Endothelial cell of umbilical vein (primary cell): ENCODE measurements at regions not wholly inside any gene's neighbourhood (a gene's known extent, or its start where the extent isn't known, plus 50 kb on each side); places are given as distances from the start of the nearest gene placed in this dataset.

ENCODE experiments used
- BruUV-seq: library from RNA; stranded (reverse); fragments of 400-500 nt; replicated peaks from 2 replicates; lab custom pipeline; 2021; lab: Mats Ljungman, UMichigan
- CTCF ChIA-PET: fragments of 300-600, 350-600 bp; sonication (Branson Sonifier 250); formaldehyde crosslinking; loops from one replicate; lab custom pipeline; 2021; ENCODE audit warnings: antibody characterized with exemption, inconsistent platforms; lab: Charles Lee
- POLR2A ChIA-PET: fragments of 300-600, 350-600 bp; sonication (Branson Sonifier 250); formaldehyde crosslinking; loops from one replicate; lab custom pipeline; 2021; ENCODE audit warnings: antibody characterized with exemption, inconsistent platforms; lab: Charles Lee
- DNase-seq: peaks from one replicate; pipeline ENCODE4 v3.0.0-alpha.2; 2011; ENCODE audit warnings: low read depth, low spot score
- FAIRE-seq: peaks from 2 replicates; lab custom pipeline; 2011; peaks lifted over from hg19 to GRCh38; lab: Jason Lieb, UNC
- H2AFZ ChIP-seq: 2 replicates; pipeline ENCODE4 v1.6.0; 2012; ENCODE audit warnings: low read depth, low read length, control low read depth, inconsistent platforms
- H3K27ac ChIP-seq: 2 replicates; pipeline ENCODE4 v1.5.1; 2011; ENCODE audit warnings: low read depth, mild to moderate bottlenecking, control low read depth, low read length, moderate library complexity; ENCODE audit not compliant: insufficient read depth
- H3K27me3 ChIP-seq, 2 experiments: 2 replicates each; pipeline versions ENCODE4 v1.6.0 to v1.6.1; 2011; ENCODE audit warnings: low read length in 2 of 2, mixed read lengths in 1 of 2; ENCODE audit not compliant: control insufficient read depth in 2 of 2, insufficient read depth in 2 of 2
- H3K36me3 ChIP-seq, 2 experiments: 2 replicates in 1 of 2; 3 replicates in 1 of 2; pipeline ENCODE4 v1.5.1; 2011; ENCODE audit warnings: low read length in 2 of 2, mild to moderate bottlenecking in 1 of 2, moderate library complexity in 1 of 2; ENCODE audit not compliant: control insufficient read depth in 2 of 2, insufficient read depth in 2 of 2; ENCODE audit errors: extremely low read depth in 1 of 2
- H3K4me1 ChIP-seq: 3 replicates; pipeline ENCODE4 v1.5.1; 2011; ENCODE audit warnings: mild to moderate bottlenecking, low read length; ENCODE audit not compliant: control insufficient read depth, insufficient read depth; ENCODE audit errors: extremely low read depth
- H3K4me2 ChIP-seq: 2 replicates; pipeline ENCODE4 v1.6.1; 2011; ENCODE audit warnings: low read length, control low read depth, mixed read lengths; ENCODE audit not compliant: insufficient read depth
- H3K4me3 ChIP-seq, 3 experiments: fragments of 200-600 bp in 1 of 3; sonication (generic), shearing (Covaris generic) in 1 of 3; replicated peaks in 1 of 3; 2 replicates each; pipeline ENCODE4 v1.5.1; 2011 to 2016; ENCODE audit warnings: control low read depth in 3 of 3, low read length in 3 of 3, mild to moderate bottlenecking in 2 of 3, inconsistent platforms in 1 of 3, low read depth in 1 of 3, moderate library complexity in 1 of 3; ENCODE audit not compliant: insufficient read depth in 1 of 3
- H3K79me2 ChIP-seq: 2 replicates; pipeline ENCODE4 v1.6.0; 2012; ENCODE audit warnings: low read length, inconsistent platforms; ENCODE audit not compliant: control insufficient read depth, insufficient read depth
- H3K9ac ChIP-seq: replicated peaks from 2 replicates; pipeline ENCODE3; 2011; ENCODE audit warnings: low read length, control low read depth; ENCODE audit not compliant: insufficient read depth; ENCODE audit errors: extremely low read depth
- H3K9me1 ChIP-seq: replicated peaks from 3 replicates; pipeline ENCODE4 v1.6.0; 2011; ENCODE audit warnings: mild to moderate bottlenecking, low read length; ENCODE audit not compliant: control insufficient read depth, insufficient read depth; ENCODE audit errors: extremely low read depth
- H3K9me3 ChIP-seq: replicated peaks from 2 replicates; pipeline ENCODE4 v1.5.1; 2012; ENCODE audit warnings: low read length, inconsistent platforms; ENCODE audit not compliant: control insufficient read depth, insufficient read depth
- H4K20me1 ChIP-seq: replicated peaks from 2 replicates; pipeline ENCODE3; 2011; ENCODE audit warnings: mild to moderate bottlenecking, low read length; ENCODE audit not compliant: control insufficient read depth, insufficient read depth; ENCODE audit errors: extremely low read depth
- EZH2 ChIP-seq: IDR thresholded peaks from 2 replicates; pipeline ENCODE4 v1.6.1; 2012; ENCODE audit warnings: borderline replicate concordance, low read depth, mild to moderate bottlenecking, moderate library complexity, low read length, inconsistent platforms; ENCODE audit not compliant: severe bottlenecking
- FOS ChIP-seq: IDR thresholded peaks from 2 replicates; pipeline ENCODE4 v1.6.1; 2011; ENCODE audit warnings: mild to moderate bottlenecking, low read length, moderate library complexity, borderline replicate concordance; ENCODE audit not compliant: insufficient read depth
- GATA2 ChIP-seq: IDR thresholded peaks from 2 replicates; pipeline ENCODE4 v1.7.0; 2011; ENCODE audit warnings: low read depth, mild to moderate bottlenecking, moderate library complexity, mixed read lengths, low read length; ENCODE audit not compliant: insufficient read length, insufficient read depth
- JUN ChIP-seq: IDR thresholded peaks from 2 replicates; pipeline ENCODE4 v1.6.1; 2011; ENCODE audit warnings: borderline replicate concordance, low read depth; ENCODE audit not compliant: insufficient read length, insufficient read depth
- MYC ChIP-seq: IDR thresholded peaks from one replicate; pipeline ENCODE4 v1.6.1; 2011; ENCODE audit warnings: mild to moderate bottlenecking, low read depth, low read length
- POLR2A ChIP-seq: IDR thresholded peaks from 2 replicates; pipeline ENCODE4 v1.6.1; 2012; ENCODE audit warnings: low read depth, mild to moderate bottlenecking, control low read depth, low read length
- POLR2AphosphoS5 ChIP-seq: IDR thresholded peaks from 2 replicates; pipeline ENCODE4 v1.6.1; 2012; ENCODE audit warnings: low read depth, mild to moderate bottlenecking, control low read depth, low read length, moderate library complexity; ENCODE audit not compliant: insufficient read depth
- dilution Hi-C: fragments of 300-500 bp; cut with MboI; formaldehyde crosslinking; loops from one replicate; pipeline ENCODE4 v1.15.0; 2019; ENCODE audit warnings: low sequenced_read_pairs; ENCODE audit not compliant: extremely low pct_ligation_motif_present
- intact Hi-C: fragments of 100-400 bp; cut with micrococcal nuclease; formaldehyde crosslinking; loops from one replicate; pipeline ENCODE4 v1.10.0; 2022
- TF ChIP-seq, protein P1 (sequence below), 2 donors: IDR thresholded peaks; 1 replicate in 1 of 2; 2 replicates in 1 of 2; pipeline ENCODE4 v1.5.1; 2011; ENCODE audit warnings: low read length in 2 of 2, mild to moderate bottlenecking in 2 of 2, moderate library complexity in 2 of 2, control low read depth in 1 of 2, inconsistent platforms in 1 of 2, low read depth in 1 of 2; ENCODE audit not compliant: insufficient read depth in 1 of 2; ENCODE audit errors: extremely low read depth in 1 of 2
- TF ChIP-seq, protein P2 (sequence below): IDR thresholded peaks from 2 replicates; pipeline ENCODE4 v1.6.1; 2011; ENCODE audit not compliant: insufficient read depth, insufficient read length

DNA sequence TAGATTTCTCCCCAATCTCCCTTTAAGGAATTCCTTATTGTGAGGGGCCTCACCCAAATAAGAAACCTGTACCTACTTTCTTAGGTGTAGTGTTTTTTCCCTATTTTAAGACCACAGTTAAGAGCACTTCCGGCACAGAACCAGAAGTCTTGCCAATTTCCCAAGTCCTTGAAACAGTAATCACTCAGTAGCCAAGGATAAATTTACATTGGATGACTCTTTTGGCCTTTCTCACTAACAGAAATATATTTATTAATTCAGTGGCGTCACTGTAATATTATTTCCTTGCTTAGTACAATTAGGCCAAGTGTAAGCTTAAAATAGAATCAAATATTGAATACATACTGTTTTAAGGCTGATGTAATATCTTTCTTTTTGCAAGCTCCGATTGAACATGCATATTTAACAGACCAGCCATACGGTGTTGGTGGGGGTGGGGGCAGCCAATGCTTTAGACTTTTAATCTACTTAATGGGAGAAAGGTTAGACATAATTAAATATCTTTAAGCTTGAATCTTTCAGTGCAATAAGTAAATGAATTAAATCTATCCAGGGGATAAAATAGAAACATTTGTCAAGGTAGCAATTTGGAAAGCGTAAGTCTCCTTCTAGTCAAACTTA is 50.8 kb upstream of the ITGA6 start:
- ChIA-PET POLR2A (no interaction called here), CTCF (interaction anchor here (1.0 to 1.1 kb wide), 2 partner anchors 198 to 250 kb away, joined by 4 read pairs; no protein-coding TSS in a partner anchor)
- Histone ChIP-seq H3K9ac (no peak overlapping the region), H2AFZ (no peak overlapping the region), H4K20me1 (no peaks in the 10 kb centered on the region), H3K4me1 (peaks cover 15% of the 10 kb centered on the region), H3K27me3 (no peaks in the 10 kb centered on the region), H3K9me1 (no peaks in the 10 kb centered on the region), H3K9me3 (no peaks in the 10 kb centered on the region), H3K4me3 (no peak overlapping the region), H3K36me3 (no peaks in the 10 kb centered on the region), H3K4me2 (no peak overlapping the region), H3K79me2 (no peaks in the 10 kb centered on the region), H3K27ac (no peak overlapping the region)
- dilution Hi-C loops (no loop called here), intact Hi-C loops (loop anchor here (5.0 kb wide), 1 partner anchor 89 kb away; no protein-coding TSS in a partner anchor)
- no TSS peak for BruUV-seq
- TF ChIP-seq FOS (no peak), POLR2A (no peak), JUN (no peak), POLR2AphosphoS5 (no peak), EZH2 (no peak), GATA2 (no peak), MYC (no peak)
- TF ChIP-seq, protein P1, sequence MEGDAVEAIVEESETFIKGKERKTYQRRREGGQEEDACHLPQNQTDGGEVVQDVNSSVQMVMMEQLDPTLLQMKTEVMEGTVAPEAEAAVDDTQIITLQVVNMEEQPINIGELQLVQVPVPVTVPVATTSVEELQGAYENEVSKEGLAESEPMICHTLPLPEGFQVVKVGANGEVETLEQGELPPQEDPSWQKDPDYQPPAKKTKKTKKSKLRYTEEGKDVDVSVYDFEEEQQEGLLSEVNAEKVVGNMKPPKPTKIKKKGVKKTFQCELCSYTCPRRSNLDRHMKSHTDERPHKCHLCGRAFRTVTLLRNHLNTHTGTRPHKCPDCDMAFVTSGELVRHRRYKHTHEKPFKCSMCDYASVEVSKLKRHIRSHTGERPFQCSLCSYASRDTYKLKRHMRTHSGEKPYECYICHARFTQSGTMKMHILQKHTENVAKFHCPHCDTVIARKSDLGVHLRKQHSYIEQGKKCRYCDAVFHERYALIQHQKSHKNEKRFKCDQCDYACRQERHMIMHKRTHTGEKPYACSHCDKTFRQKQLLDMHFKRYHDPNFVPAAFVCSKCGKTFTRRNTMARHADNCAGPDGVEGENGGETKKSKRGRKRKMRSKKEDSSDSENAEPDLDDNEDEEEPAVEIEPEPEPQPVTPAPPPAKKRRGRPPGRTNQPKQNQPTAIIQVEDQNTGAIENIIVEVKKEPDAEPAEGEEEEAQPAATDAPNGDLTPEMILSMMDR (IDR thresholded peaks at IDR 0.05; ENCODE audit: extremely low read depth in 1 of 2, insufficient read depth in 1 of 2, low read depth in 1 of 2, low read length in 2 of 2) = no peak
- TF ChIP-seq, protein P2, sequence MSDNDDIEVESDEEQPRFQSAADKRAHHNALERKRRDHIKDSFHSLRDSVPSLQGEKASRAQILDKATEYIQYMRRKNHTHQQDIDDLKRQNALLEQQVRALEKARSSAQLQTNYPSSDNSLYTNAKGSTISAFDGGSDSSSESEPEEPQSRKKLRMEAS = no peak
- no peak for FAIRE-seq
- peak; percentile 68 for DNase-seq
